ENCODE measurements at regions not wholly inside any gene's neighbourhood (a gene's known extent, or its start where the extent isn't known, plus 50 kb on each side); places are given as distances from the start of the nearest gene placed in this dataset.

DNA sequence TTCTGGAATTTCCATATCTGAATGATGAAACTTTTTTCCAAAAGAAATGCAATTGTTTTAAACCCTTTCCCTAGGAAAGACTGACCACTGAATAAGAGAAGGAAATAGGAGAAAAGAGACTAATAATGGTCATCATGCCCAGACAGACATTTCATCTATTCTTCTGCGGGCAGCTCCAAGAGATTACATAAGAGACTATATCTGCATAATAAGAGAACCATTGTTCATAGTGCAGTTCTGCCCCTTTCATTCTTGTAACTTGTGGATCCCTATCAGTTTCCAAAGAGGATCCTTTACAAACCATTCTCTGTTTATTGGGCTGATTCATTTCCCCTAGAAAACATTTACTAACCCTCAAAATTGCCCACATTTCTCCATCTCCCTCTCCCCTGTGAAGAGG lies 197.8 kb downstream of the FSCB start:
- no peaks in the 10 kb centered on the region for H3K36me3 ChIP-seq
- no peaks in the 10 kb centered on the region for H3K27me3 ChIP-seq
- TF ChIP-seq, protein P1, sequence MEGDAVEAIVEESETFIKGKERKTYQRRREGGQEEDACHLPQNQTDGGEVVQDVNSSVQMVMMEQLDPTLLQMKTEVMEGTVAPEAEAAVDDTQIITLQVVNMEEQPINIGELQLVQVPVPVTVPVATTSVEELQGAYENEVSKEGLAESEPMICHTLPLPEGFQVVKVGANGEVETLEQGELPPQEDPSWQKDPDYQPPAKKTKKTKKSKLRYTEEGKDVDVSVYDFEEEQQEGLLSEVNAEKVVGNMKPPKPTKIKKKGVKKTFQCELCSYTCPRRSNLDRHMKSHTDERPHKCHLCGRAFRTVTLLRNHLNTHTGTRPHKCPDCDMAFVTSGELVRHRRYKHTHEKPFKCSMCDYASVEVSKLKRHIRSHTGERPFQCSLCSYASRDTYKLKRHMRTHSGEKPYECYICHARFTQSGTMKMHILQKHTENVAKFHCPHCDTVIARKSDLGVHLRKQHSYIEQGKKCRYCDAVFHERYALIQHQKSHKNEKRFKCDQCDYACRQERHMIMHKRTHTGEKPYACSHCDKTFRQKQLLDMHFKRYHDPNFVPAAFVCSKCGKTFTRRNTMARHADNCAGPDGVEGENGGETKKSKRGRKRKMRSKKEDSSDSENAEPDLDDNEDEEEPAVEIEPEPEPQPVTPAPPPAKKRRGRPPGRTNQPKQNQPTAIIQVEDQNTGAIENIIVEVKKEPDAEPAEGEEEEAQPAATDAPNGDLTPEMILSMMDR (IDR thresholded peaks at IDR 0.05; ENCODE audit: low read depth, low read length), result no peak
- no peaks in the 10 kb centered on the region; the same call in 1 of the 2 replicates for H3K9me3 ChIP-seq
- H3K4me3 ChIP-seq (ENCODE audit: low read depth, low read length), result no peak overlapping the region
- no peak for DNase-seq
- H3K4me1 ChIP-seq, result no peaks in the 10 kb centered on the region

DNA sequence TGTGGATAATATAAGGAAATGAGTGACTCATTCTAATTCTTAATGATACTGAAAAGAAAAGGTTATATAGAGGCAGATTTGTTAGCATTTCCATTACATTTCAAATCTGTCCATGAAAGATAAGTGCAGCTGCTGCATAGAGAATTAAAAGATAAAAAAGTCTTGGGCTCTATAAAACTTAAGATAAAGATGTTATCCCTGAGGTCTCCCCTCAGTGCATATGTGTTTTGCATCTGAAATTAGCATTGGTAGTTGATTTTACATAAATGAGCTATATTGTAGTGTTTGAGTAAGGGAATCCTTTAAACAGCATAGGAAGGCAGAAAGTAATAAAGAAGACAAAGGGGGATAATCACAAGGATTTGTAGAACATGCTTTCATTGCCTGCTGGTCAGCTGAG lies 206.2 kb downstream of the FSCB start:
- Histone ChIP-seq H3K36me3 (no peaks in the 10 kb centered on the region), H3K4me1 (no peaks in the 10 kb centered on the region), H3K4me3 (ENCODE audit: low read depth, low read length) (no peak overlapping the region), H3K9me3 (no peaks in the 10 kb centered on the region), H3K27me3 (no peaks in the 10 kb centered on the region)
- TF ChIP-seq, protein P1 (IDR thresholded peaks at IDR 0.05; ENCODE audit: low read depth, low read length), result no peak
- DNase-seq, result no peak

DNA sequence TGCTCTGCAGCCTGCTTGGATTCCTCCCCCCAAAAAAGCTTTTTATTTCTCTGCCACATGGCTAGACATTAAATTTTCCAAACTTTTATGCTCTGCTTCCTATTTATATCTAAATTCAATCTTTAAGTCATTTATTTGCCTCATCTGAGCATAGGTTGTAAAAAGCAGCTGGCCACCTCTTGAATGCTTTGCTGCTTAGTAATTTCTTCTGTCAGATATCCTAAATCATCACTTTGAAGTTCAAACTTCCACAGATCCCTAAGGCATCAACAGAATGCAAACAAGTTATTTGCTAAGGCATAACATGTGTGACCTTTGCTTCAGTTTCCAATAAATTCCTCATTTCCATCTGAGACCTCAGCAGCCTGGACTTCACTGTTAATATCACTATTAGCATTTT lies 209.6 kb downstream of the FSCB start:
- Histone ChIP-seq H3K4me3 (ENCODE audit: low read depth, low read length) (no peak overlapping the region), H3K9me3 (no peaks in the 10 kb centered on the region), H3K27me3 (no peaks in the 10 kb centered on the region), H3K36me3 (no peaks in the 10 kb centered on the region), H3K4me1 (no peaks in the 10 kb centered on the region)
- DNase-seq, result no peak
- TF ChIP-seq, protein P1 (IDR thresholded peaks at IDR 0.05; ENCODE audit: low read depth, low read length), result no peak

DNA sequence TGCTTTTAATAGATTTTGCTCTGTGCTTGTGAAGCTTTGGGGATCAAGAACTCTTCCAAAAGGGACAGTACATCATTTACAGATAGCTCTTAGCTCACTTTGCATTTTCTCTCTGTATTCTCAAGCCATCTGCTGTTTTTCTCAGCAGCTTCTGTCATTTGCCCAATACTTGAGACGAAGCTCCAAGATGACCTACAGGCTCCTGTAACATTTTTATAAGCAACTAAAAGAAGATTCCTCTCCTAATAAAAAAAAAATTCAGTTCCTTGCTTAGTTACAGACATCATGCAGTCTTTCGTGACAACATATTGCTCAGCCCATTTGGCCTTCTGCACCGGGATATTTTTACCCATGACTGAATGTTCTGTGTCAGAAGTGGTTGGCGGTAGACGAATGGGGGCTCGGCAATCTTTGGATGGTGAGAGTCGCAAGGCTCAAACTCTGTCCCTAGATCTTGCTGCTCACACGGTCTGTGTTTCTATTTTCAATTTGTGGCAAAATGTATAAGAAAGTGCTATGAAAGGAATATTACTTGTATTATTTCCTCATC lies 215.6 kb downstream of the FSCB start:
- DNase-seq, result no peak
- Histone ChIP-seq H3K36me3 (no peaks in the 10 kb centered on the region), H3K9me3 (no peaks in the 10 kb centered on the region), H3K4me3 (ENCODE audit: low read depth, low read length) (no peak overlapping the region), H3K4me1 (no peaks in the 10 kb centered on the region), H3K27me3 (no peaks in the 10 kb centered on the region)
- TF ChIP-seq, protein P1 (IDR thresholded peaks at IDR 0.05; ENCODE audit: low read depth, low read length), result no peak

DNA sequence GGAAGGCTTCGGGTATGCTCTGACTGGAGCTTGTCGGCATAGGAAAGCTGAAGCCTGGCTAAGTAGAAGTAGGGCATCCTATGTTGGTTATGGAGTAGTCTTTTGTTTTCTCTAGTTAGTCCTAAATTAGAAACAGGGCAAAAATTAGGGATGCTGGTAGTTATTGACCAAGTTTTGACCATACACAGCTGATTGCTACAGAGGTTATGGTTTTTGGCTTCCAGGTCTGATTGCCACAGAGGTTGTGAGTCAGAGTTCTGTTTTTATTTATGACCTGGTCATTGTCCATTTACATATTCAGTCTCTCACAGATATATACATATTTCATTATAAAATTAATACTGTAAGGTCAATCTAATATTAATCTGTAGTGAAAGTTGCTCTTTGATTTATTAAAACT lies 219.2 kb downstream of the FSCB start:
- no peak for DNase-seq
- Histone ChIP-seq H3K27me3 (no peaks in the 10 kb centered on the region), H3K4me3 (ENCODE audit: low read depth, low read length) (no peak overlapping the region)

DNA sequence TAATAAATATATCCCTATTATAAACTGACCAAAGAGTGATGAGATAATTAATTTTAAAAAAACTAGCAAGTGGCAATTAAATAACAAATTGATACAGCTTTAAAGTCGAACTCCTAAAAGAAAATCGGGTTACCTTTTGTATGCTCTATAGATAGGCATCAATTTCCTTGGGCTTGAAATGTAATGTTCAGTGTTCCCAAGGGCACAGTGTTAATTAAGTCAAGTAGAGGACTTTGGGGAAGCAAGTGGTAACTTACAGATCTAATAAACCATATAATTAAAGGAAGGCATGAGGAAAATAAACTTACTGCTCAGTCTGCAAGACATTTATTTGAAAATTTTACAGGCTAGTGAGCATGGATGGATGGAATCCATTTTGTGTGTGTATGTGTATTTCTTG lies 220.9 kb downstream of the FSCB start:
- no peak for DNase-seq
- TF ChIP-seq, protein P1 (IDR thresholded peaks at IDR 0.05; ENCODE audit: low read depth, low read length), result no peak
- Histone ChIP-seq H3K36me3 (no peaks in the 10 kb centered on the region), H3K27me3 (no peaks in the 10 kb centered on the region), H3K4me1 (no peaks in the 10 kb centered on the region), H3K9me3 (no peaks in the 10 kb centered on the region), H3K4me3 (ENCODE audit: low read depth, low read length) (no peak overlapping the region)

More for the DNA sequence above, 219.2 kb downstream of the FSCB start:
- no peaks in the 10 kb centered on the region for H3K4me1 ChIP-seq
- H3K36me3 ChIP-seq, result no peaks in the 10 kb centered on the region
- TF ChIP-seq, protein P1 (IDR thresholded peaks at IDR 0.05; ENCODE audit: low read depth, low read length), result no peak
- H3K9me3 ChIP-seq, result no peaks in the 10 kb centered on the region

Data from BE2C (cell line).